Body of pancreas (tissue), 4 donors: ENCODE measurements at regions not wholly inside any gene's neighbourhood (a gene's known extent, or its start where the extent isn't known, plus 50 kb on each side); places are given as distances from the start of the nearest gene placed in this dataset.
"Not testable (repeated sequence)": the region's sequence is repeated elsewhere in the genome, so short reads cannot be mapped to it uniquely, and the experiment has no call there.

ENCODE experiments used
- ATAC-seq: fragments of 150-250 bp; one replicate; pipeline ENCODE4 v1.9.1; 2016
- DNase-seq, 4 donors: peaks; one replicate each; pipeline ENCODE4 v3.0.0-alpha.2; 2019
- H3K27ac ChIP-seq, 4 donors: fragments of 200-600 bp; sonication (generic); 1 replicate in 3 of 4; 2 replicates in 1 of 4; pipeline versions ENCODE4 v1.5.1 to v1.6.1; 2016 to 2019; ENCODE audit warnings: mild to moderate bottlenecking in 1 of 4, mixed read lengths in 1 of 4, moderate library complexity in 1 of 4
- H3K27me3 ChIP-seq, 2 donors: fragments of 200-600 bp; sonication (generic); one replicate each; pipeline ENCODE4 v1.6.0; 2016; ENCODE audit warnings: mild to moderate bottlenecking in 1 of 2
- H3K36me3 ChIP-seq, 2 donors: fragments of 200-600 bp; sonication (generic); replicated peaks in 1 of 2; 2 replicates each; pipeline ENCODE4 v1.5.1; 2016; ENCODE audit warnings: low read depth in 2 of 2; ENCODE audit not compliant: insufficient read depth in 1 of 2
- H3K4me1 ChIP-seq: fragments of 200-600 bp; sonication (generic); one replicate; pipeline ENCODE4 v1.6.0; 2016
- H3K4me3 ChIP-seq, 2 donors: fragments of 200-600 bp; sonication (generic); 1 replicate in 1 of 2; 2 replicates in 1 of 2; pipeline ENCODE4 v1.5.1; 2016 to 2019
- H3K9me3 ChIP-seq, 3 donors: fragments of 200-600 bp; sonication (generic); 1 replicate in 2 of 3; 2 replicates in 1 of 3; pipeline ENCODE4 v1.5.1; 2016
- POLR2A ChIP-seq, 3 donors: fragments of 450-650 bp; IDR thresholded peaks; one replicate each; pipeline ENCODE4 v1.6.1; 2016; ENCODE audit warnings: antibody characterized with exemption in 3 of 3, mild to moderate bottlenecking in 2 of 3
- WGBS, 2 donors: methylation state at CpG; one replicate each; pipeline ENCODE4 v1.1.5; 2017; 5-methylcytosine and 5-hydroxymethylcytosine counted together
- intact Hi-C: fragments of 100-400 bp; cut with DNase I; formaldehyde crosslinking; loops from one replicate; pipeline ENCODE4 v1.15.1; 2023
- TF ChIP-seq, protein P1 (sequence below), 7 experiments: fragments of 450-650 bp in 4 of 7; fragments of 200-600 bp in 3 of 7; sonication (generic) in 3 of 7; IDR thresholded peaks; one replicate each; pipeline ENCODE4 v1.5.1; 2016 to 2019; ENCODE audit warnings: antibody characterized with exemption in 7 of 7

DNA sequence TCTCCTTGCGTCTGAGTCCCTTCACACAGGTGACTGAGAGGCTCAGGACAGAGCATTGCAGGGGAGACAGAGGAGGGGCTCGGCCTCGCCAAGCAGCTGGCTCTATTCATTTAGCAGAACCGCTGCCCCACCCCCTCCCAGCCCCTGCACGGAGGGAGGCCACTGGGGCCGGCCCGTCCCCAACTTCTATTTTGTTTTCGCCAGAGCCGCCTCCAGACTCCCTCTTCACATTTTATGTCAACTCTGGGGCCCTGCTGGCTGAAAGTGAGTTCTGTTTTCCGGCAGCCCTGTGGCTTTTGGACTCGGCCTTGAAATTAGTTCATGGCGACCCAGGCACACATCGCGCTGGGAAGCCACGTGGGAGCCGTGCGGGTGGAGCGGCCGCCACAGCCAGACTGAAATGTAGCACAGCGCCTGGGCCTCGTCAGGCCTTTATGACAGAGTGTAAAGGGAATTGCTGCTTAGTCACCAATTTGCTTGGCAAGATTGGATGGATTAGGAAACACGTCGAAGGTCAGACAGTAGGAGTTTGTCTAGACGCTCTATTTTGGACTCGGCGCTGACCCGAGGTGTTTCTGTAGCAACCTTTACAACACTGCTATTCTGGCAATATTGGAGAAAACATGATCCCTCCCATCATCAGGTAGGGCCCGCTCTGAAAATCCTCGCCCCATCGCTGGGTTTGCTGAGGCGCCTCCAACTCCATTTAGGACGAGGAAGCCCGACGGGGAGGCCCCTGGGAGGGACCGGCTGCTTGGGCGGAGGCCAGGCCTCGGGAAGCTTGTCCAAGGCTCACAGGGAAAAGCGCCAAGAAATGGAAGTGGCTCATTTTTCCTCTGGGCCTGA, 90.7 kb upstream of the CTDP1 start:
- Histone ChIP-seq H3K27ac (peak overlapping the region in 2 of 4 donors; percentile 46 to 62), H3K36me3 (no peaks in the 10 kb centered on the region), H3K9me3 (no peaks in the 10 kb centered on the region), H3K27me3 (no peaks in the 10 kb centered on the region), H3K4me1 (peaks cover 15% of the 10 kb centered on the region), H3K4me3 (no peak overlapping the region)
- peak; percentile 82 for ATAC-seq
- WGBS, 2 donors: 35 to 37% methylated on average over 38 of the region's 38 CpGs
- intact Hi-C loops: no loop called here
- peak; percentile 52 to 80 (median 64) for DNase-seq
- TF ChIP-seq POLR2A (IDR thresholded peaks at IDR 0.05): no peak
- TF ChIP-seq, protein P1, sequence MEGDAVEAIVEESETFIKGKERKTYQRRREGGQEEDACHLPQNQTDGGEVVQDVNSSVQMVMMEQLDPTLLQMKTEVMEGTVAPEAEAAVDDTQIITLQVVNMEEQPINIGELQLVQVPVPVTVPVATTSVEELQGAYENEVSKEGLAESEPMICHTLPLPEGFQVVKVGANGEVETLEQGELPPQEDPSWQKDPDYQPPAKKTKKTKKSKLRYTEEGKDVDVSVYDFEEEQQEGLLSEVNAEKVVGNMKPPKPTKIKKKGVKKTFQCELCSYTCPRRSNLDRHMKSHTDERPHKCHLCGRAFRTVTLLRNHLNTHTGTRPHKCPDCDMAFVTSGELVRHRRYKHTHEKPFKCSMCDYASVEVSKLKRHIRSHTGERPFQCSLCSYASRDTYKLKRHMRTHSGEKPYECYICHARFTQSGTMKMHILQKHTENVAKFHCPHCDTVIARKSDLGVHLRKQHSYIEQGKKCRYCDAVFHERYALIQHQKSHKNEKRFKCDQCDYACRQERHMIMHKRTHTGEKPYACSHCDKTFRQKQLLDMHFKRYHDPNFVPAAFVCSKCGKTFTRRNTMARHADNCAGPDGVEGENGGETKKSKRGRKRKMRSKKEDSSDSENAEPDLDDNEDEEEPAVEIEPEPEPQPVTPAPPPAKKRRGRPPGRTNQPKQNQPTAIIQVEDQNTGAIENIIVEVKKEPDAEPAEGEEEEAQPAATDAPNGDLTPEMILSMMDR (IDR thresholded peaks at IDR 0.05): no peak

DNA sequence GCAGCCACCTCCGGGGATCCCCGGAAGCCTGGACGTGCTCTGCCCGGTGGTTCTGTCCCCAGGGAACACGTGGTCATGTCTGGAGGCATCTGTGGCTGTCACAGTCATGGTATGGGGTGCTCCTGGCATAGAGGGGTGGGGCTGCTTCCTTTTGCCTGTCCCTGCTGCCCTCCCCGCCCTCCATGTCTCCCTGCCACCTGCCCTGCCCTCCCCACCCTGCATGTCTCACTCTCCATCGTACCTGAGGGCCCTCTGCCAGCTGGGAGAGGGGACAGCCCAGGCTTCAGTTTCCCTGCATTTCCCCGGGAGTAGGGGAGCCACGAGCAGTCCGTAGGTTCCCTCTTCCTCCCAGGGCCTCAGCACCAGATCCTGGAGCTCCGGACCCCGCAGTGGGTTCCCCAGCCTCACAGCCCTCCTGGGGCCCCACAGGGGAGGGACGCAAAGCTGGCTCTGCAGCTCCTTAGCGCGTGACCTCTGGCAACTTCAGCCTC, 90.0 kb upstream of the CTDP1 start:
- peaks cover 15% of the 10 kb centered on the region for H3K4me1 ChIP-seq
- H3K4me3 ChIP-seq: no peak overlapping the region
- H3K27me3 ChIP-seq: no peaks in the 10 kb centered on the region
- no peak for DNase-seq
- WGBS, 2 donors: 65 to 72% methylated on average over 4 to 15 of the region's 15 CpGs
- H3K27ac ChIP-seq: peak overlapping the region in 2 of 4 donors; percentile 46 to 62
- no peaks in the 10 kb centered on the region for H3K9me3 ChIP-seq
- ATAC-seq: peak; percentile 5
- intact Hi-C loops: no loop called here
- H3K36me3 ChIP-seq: no peaks in the 10 kb centered on the region
- TF ChIP-seq, protein P1 (IDR thresholded peaks at IDR 0.05): no peak
- TF ChIP-seq POLR2A (IDR thresholded peaks at IDR 0.05): no peak

DNA sequence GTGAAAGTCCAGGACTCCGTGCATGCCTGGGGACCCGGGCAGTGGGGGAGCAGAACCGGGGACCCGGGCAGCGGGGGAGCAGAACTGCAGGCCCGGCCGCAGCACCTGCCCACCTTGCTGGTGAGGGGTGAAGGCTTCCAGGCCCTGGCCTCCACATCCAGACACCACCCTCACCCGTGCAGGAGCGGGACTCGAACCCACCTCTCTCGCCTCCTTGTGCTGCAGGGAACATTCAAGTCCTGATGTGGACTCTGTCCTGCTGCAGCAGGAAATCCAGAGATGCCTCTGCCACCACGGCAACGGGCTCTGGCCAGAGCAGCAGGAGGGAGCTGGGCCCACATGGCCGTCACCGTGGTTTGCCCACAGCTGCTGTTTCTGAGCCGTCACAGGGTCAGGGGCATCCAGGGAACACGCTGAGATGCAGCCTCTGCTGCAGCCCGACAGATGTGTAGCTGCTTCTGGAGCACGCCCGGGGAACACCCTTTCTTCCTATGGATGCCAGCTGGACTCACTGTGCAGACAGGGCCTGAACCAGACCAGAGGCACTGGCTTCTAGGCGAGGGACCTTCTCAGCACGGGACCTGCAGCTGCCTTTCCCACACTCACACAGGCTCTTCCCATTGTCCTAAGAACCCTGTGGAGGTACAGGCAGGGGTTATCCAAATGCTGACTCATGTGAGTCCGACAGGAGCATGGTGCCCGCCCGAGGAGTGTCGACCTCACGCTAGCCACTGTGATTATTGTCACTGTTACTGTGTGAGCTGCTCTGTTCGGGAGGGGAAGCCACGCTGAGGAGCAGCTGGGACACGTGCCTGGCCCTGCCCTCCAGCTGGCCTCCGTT, 89.2 kb upstream of the CTDP1 start:
- H3K27me3 ChIP-seq: no peaks in the 10 kb centered on the region
- H3K4me1 ChIP-seq: peaks cover 15% of the 10 kb centered on the region
- no peak for TF ChIP-seq POLR2A (IDR thresholded peaks at IDR 0.05)
- TF ChIP-seq, protein P1 (IDR thresholded peaks at IDR 0.05): no peak
- no peak for ATAC-seq
- intact Hi-C loops: no loop called here
- no peak overlapping the region for H3K27ac ChIP-seq
- no peaks in the 10 kb centered on the region for H3K36me3 ChIP-seq
- H3K4me3 ChIP-seq: no peak overlapping the region
- DNase-seq: no peak
- H3K9me3 ChIP-seq: no peaks in the 10 kb centered on the region
- 60 to 72% methylated on average over 7 to 29 of the region's 31 CpGs for WGBS, 2 donors

DNA sequence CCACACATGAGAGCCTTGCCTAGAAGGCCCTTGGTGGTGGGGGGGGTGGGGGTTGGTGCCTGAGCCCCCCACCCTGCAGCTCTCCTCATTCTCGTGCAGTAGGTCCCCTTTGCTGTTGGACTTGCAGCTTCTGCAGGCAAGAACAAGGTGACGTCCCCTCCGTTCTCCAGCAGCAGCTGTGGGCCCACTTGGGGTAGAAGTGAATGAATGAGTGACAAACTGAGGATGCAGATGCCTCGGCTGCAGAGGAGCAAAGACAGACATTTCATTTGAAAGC, 88.6 kb upstream of the CTDP1 start:
- Histone ChIP-seq H3K27ac (no peak overlapping the region), H3K4me1 (peaks cover 15% of the 10 kb centered on the region), H3K27me3 (no peaks in the 10 kb centered on the region), H3K9me3 (no peaks in the 10 kb centered on the region), H3K36me3 (no peaks in the 10 kb centered on the region), H3K4me3 (no peak overlapping the region)
- WGBS, 2 donors: 58% methylated on average over 4 of the region's 4 CpGs
- TF ChIP-seq, protein P1 (IDR thresholded peaks at IDR 0.05): no peak
- TF ChIP-seq POLR2A (IDR thresholded peaks at IDR 0.05): no peak
- DNase-seq: no peak
- ATAC-seq: no peak
- intact Hi-C loops: no loop called here

DNA sequence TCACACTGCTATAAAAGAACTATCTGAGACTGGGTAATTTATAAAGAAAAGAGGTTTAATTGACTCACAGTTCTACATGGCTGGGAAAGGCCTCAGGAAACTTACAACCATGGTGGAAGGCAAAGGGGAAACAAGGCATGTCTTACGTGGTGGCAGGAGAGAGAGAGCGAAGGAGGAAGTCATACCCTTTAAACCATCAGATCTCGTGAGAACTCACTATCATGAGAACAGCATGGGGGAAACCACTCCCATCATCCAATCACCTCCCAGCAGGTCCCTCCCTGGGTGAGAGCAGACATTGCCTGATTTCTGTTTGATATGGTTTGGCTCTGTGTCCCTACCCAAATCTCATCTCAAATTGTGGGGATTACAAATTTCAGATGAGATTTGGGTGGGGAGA, 86.9 kb upstream of the CTDP1 start:
- H3K27ac ChIP-seq, ATAC-seq, DNase-seq, intact Hi-C loops, H3K9me3 ChIP-seq, H3K4me3 ChIP-seq, H3K36me3 ChIP-seq, H3K27me3 ChIP-seq: not testable (repeated sequence)
- WGBS, 2 donors: 48 to 67% methylated on average over 3 of the region's 3 CpGs
- peaks cover 15% of the 10 kb centered on the region for H3K4me1 ChIP-seq
